ENCODE measurements at regions not wholly inside any gene's neighbourhood (a gene's known extent, or its start where the extent isn't known, plus 50 kb on each side); places are given as distances from the start of the nearest gene placed in this dataset.

DNA sequence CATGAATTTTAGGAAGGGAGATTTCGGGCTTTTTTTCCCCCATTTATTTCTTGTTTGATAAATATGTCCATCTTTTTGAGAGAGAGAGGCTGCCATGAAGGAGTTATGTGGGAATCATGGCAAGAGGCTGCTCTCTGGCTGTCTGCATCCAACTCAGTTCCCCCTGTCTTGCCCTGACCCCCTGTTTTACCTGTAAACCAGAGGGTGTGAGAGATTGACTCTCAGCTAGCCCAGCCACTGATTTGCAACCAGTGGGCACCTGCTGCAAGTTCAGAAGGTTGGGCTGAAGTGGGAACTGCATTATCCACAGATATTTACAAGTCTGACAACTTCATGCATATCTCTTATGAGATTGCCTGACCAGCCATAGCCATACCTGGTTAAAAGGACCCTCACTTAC, 625.4 kb upstream of the FANCL start:
- Histone ChIP-seq H4K20me1 (ENCODE audit: control insufficient read depth, insufficient read depth, low read length, poor library complexity, severe bottlenecking) (no peaks in the 10 kb centered on the region), H3K27me3 (replicated peaks in 1 of 4; ENCODE audit: control extremely low read depth in 1 of 4, control insufficient read depth in 3 of 4, insufficient read depth in 4 of 4, low read length in 3 of 4) (no peaks in the 10 kb centered on the region), H3K4me3 (ENCODE audit: control extremely low read depth in 1 of 5, extremely low read depth in 1 of 5, insufficient read depth in 1 of 5, low read depth in 2 of 5, low read length in 4 of 5) (no peak overlapping the region), H3K4me1 (ENCODE audit: control insufficient read depth in 2 of 2, insufficient read depth in 2 of 2, low read length in 2 of 2) (no peaks in the 10 kb centered on the region), H3K36me3 (replicated peaks in 1 of 2; ENCODE audit: control extremely low read depth in 1 of 2, control insufficient read depth in 1 of 2, extremely low read depth in 1 of 2, insufficient read depth in 2 of 2, low read length in 1 of 2) (no peaks in the 10 kb centered on the region), H3K4me2 (replicated peaks; ENCODE audit: low read depth, low read length, poor library complexity, severe bottlenecking) (no peak overlapping the region), H3K27ac (ENCODE audit: low read length in 2 of 2) (no peak overlapping the region), H3K9ac (ENCODE audit: low read length) (no peak overlapping the region), H3K9me3 (ENCODE audit: control extremely low read depth in 1 of 3, control insufficient read depth in 2 of 3, insufficient read depth in 1 of 3, low read length in 2 of 3) (no peaks in the 10 kb centered on the region), H3K79me2 (ENCODE audit: control insufficient read depth, insufficient read depth, low read length) (no peaks in the 10 kb centered on the region), H2AFZ (ENCODE audit: insufficient read depth, low read depth, low read length, poor library complexity, severe bottlenecking) (no peak overlapping the region)
- Mint-ChIP-seq H3K9me3 (ENCODE audit: insufficient read depth) (no peaks in the 10 kb centered on the region), H3K27ac (no peak overlapping the region), H3K4me1 (peaks cover 10% of the 10 kb centered on the region), H3K27me3 (no peaks in the 10 kb centered on the region), H3K4me3 (no peak overlapping the region)
- ChIA-PET CTCF (no interaction called here), POLR2A (no interaction called here)
- intact Hi-C loops (cut with micrococcal nuclease) = no loop called here
- WGBS (ENCODE audit: insufficient coverage) = no CpG with 5 or more reads among the region's 1 CpG
- no peak for TF ChIP-seq EZH2 (IDR thresholded peaks at IDR 0.05; ENCODE audit: borderline replicate concordance, insufficient read depth, low read depth, low read length, poor library complexity, severe bottlenecking)
- TF ChIP-seq, protein P1, sequence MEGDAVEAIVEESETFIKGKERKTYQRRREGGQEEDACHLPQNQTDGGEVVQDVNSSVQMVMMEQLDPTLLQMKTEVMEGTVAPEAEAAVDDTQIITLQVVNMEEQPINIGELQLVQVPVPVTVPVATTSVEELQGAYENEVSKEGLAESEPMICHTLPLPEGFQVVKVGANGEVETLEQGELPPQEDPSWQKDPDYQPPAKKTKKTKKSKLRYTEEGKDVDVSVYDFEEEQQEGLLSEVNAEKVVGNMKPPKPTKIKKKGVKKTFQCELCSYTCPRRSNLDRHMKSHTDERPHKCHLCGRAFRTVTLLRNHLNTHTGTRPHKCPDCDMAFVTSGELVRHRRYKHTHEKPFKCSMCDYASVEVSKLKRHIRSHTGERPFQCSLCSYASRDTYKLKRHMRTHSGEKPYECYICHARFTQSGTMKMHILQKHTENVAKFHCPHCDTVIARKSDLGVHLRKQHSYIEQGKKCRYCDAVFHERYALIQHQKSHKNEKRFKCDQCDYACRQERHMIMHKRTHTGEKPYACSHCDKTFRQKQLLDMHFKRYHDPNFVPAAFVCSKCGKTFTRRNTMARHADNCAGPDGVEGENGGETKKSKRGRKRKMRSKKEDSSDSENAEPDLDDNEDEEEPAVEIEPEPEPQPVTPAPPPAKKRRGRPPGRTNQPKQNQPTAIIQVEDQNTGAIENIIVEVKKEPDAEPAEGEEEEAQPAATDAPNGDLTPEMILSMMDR (IDR thresholded peaks at IDR 0.05) = no peak
- DNase-seq = no peak
- no peak for ATAC-seq (ENCODE audit: low read depth)

DNA sequence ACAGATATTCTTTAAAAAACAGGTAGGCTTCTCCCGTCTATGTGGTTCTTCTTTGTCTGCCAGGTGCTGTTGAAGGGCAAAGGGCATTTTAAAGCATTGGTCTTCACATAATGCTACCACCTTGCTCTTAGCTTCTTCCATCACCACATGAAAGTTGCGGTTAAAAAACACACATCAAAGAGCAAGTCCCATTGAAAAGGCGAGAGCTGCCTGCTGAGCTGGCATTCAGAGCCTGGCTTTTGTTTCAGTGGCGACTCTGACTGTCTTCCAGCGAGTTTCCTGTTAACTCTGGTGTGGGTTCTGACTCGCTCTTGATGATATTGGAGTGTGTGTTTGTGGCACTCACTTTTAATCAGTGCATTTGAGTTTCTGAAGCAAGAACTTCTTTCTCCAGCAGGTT, 624.9 kb upstream of the FANCL start:
- no peaks in the 10 kb centered on the region for H3K27me3 Mint-ChIP-seq
- Histone ChIP-seq H3K27ac (ENCODE audit: low read length in 2 of 2) (no peak overlapping the region), H2AFZ (ENCODE audit: insufficient read depth, low read depth, low read length, poor library complexity, severe bottlenecking) (no peak overlapping the region), H3K9me3 (ENCODE audit: control extremely low read depth in 1 of 3, control insufficient read depth in 2 of 3, insufficient read depth in 1 of 3, low read length in 2 of 3) (no peaks in the 10 kb centered on the region), H3K4me2 (replicated peaks; ENCODE audit: low read depth, low read length, poor library complexity, severe bottlenecking) (no peak overlapping the region), H3K9ac (ENCODE audit: low read length) (no peak overlapping the region), H3K4me3 (ENCODE audit: control extremely low read depth in 1 of 5, extremely low read depth in 1 of 5, insufficient read depth in 1 of 5, low read depth in 2 of 5, low read length in 4 of 5) (no peak overlapping the region), H3K4me1 (ENCODE audit: control insufficient read depth in 2 of 2, insufficient read depth in 2 of 2, low read length in 2 of 2) (no peaks in the 10 kb centered on the region), H3K27me3 (replicated peaks in 1 of 4; ENCODE audit: control extremely low read depth in 1 of 4, control insufficient read depth in 3 of 4, insufficient read depth in 4 of 4, low read length in 3 of 4) (no peaks in the 10 kb centered on the region), H4K20me1 (ENCODE audit: control insufficient read depth, insufficient read depth, low read length, poor library complexity, severe bottlenecking) (no peaks in the 10 kb centered on the region), H3K36me3 (replicated peaks in 1 of 2; ENCODE audit: control extremely low read depth in 1 of 2, control insufficient read depth in 1 of 2, extremely low read depth in 1 of 2, insufficient read depth in 2 of 2, low read length in 1 of 2) (no peaks in the 10 kb centered on the region), H3K79me2 (ENCODE audit: control insufficient read depth, insufficient read depth, low read length) (no peaks in the 10 kb centered on the region)
- H3K27ac Mint-ChIP-seq = no peak overlapping the region
- WGBS (ENCODE audit: insufficient coverage) = 49% methylated on average over 6 of the region's 6 CpGs
- ATAC-seq (ENCODE audit: low read depth) = no peak
- H3K4me1 Mint-ChIP-seq = peaks cover 10% of the 10 kb centered on the region
- intact Hi-C loops (cut with micrococcal nuclease) = no loop called here
- no peak for DNase-seq
- no peaks in the 10 kb centered on the region for H3K9me3 Mint-ChIP-seq (ENCODE audit: insufficient read depth)
- CTCF ChIA-PET = no interaction called here
- TF ChIP-seq EZH2 (IDR thresholded peaks at IDR 0.05; ENCODE audit: borderline replicate concordance, insufficient read depth, low read depth, low read length, poor library complexity, severe bottlenecking) = no peak
- TF ChIP-seq, protein P1 (IDR thresholded peaks at IDR 0.05) = no peak
- no peak overlapping the region for H3K4me3 Mint-ChIP-seq
- POLR2A ChIA-PET = no interaction called here
